HUDEP-2 (cell line): ENCODE measurements at regions not wholly inside any gene's neighbourhood (a gene's known extent, or its start where the extent isn't known, plus 50 kb on each side); places are given as distances from the start of the nearest gene placed in this dataset.
A peak's percentile ranks its signal among the peaks of the same experiment; 100 is the strongest.

Experiments used
- DNase-seq, 76 experiments: peaks; one replicate each; lab custom pipeline; 2025; ENCODE audit not compliant: unreplicated experiment in 76 of 76; lab: John Stamatoyannopoulos, UW

- DNase-seq = no peak
Measured at GRCh38 chr6:12501990-12502389, 211.8 kb downstream of the EDN1 start.

- DNase-seq = peak in 9 of 76 experiments; percentile 15 to 58 (median 38)
Measured at GRCh38 chr6:12504325-12504966, 212.1 kb upstream of the PHACTR1 start.

- no peak for DNase-seq
Measured at GRCh38 chr6:12505486-12505885, 211.1 kb upstream of the PHACTR1 start.

- DNase-seq = no peak
Measured at GRCh38 chr6:12506159-12506558, 210.4 kb upstream of the PHACTR1 start.

- DNase-seq = no peak
Measured at GRCh38 chr6:12507636-12508035, 208.9 kb upstream of the PHACTR1 start.

GRCh38 chr6:12508553-12508952 is 208.0 kb upstream of the PHACTR1 start:
- DNase-seq = no peak

- no peak for DNase-seq
Measured at GRCh38 chr6:12509060-12509459, 207.5 kb upstream of the PHACTR1 start.

GRCh38 chr6:12516070-12516469 is 200.5 kb upstream of the PHACTR1 start:
- peak in 4 of 76 experiments; percentile 1 to 18 (median 12) for DNase-seq

GRCh38 chr6:12522347-12522746 is 194.2 kb upstream of the PHACTR1 start:
- no peak for DNase-seq

- no peak for DNase-seq
Measured at GRCh38 chr6:12523726-12524125, 192.8 kb upstream of the PHACTR1 start.

GRCh38 chr6:12525276-12525675 is 191.3 kb upstream of the PHACTR1 start:
- no peak for DNase-seq

GRCh38 chr6:12527339-12527738 is 189.2 kb upstream of the PHACTR1 start:
- no peak for DNase-seq

- DNase-seq = no peak
Measured at GRCh38 chr6:12528136-12528535, 188.4 kb upstream of the PHACTR1 start.

GRCh38 chr6:12528581-12529363 is 187.8 kb upstream of the PHACTR1 start:
- DNase-seq = no peak

- DNase-seq = no peak
Measured at GRCh38 chr6:12529364-12530019, 187.1 kb upstream of the PHACTR1 start.

GRCh38 chr6:12530345-12530744 is 186.2 kb upstream of the PHACTR1 start:
- DNase-seq = no peak

GRCh38 chr6:12533586-12533985 is 183.0 kb upstream of the PHACTR1 start:
- no peak for DNase-seq

- DNase-seq = no peak
Measured at GRCh38 chr6:12534069-12534853, 182.3 kb upstream of the PHACTR1 start.

GRCh38 chr6:12535586-12536314 is 180.8 kb upstream of the PHACTR1 start:
- DNase-seq = no peak

- no peak for DNase-seq
Measured at GRCh38 chr6:12536416-12536815, 180.2 kb upstream of the PHACTR1 start.
